PC-9 (cell line): ENCODE measurements at regions not wholly inside any gene's neighbourhood (a gene's known extent, or its start where the extent isn't known, plus 50 kb on each side); places are given as distances from the start of the nearest gene placed in this dataset.

ENCODE experiments used
- BruUV-seq: library from RNA; stranded (reverse); fragments of 400-500 nt; replicated peaks from 2 replicates; lab custom pipeline; 2021; lab: Mats Ljungman, UMichigan
- CTCF ChIA-PET: fragments of 300-600 bp; sonication (Branson Sonifier 250); formaldehyde crosslinking; loops from one replicate; lab custom pipeline; 2022; ENCODE audit warnings: antibody characterized with exemption; lab: Charles Lee
- POLR2A ChIA-PET: fragments of 300-600 bp; sonication (Branson Sonifier 250); formaldehyde crosslinking; loops from one replicate; lab custom pipeline; 2022; ENCODE audit warnings: antibody characterized with exemption; ENCODE audit not compliant: unreplicated experiment; lab: Charles Lee
- DNase-seq, 2 experiments: peaks; one replicate each; pipeline versions ENCODE4 v3.0.0 to v3.0.0-alpha.2; 2015 to 2022; ENCODE audit warnings: mixed read lengths in 1 of 2
- H2AFZ ChIP-seq: fragments of 200-600 bp; sonication (generic); 2 replicates; pipeline ENCODE4 v1.8.1; 2017; ENCODE audit warnings: antibody characterized with exemption
- H3F3A ChIP-seq: fragments of 200-600 bp; sonication (generic); 2 replicates; pipeline ENCODE4 v1.8.1; 2017; ENCODE audit warnings: antibody characterized with exemption, mild to moderate bottlenecking, low read depth; ENCODE audit not compliant: insufficient read depth
- H3K27ac ChIP-seq: fragments of 200-600 bp; sonication (generic); 2 replicates; pipeline ENCODE4 v1.6.1; 2016; ENCODE audit warnings: mixed run types
- H3K27me3 ChIP-seq: fragments of 200-600 bp; sonication (generic); 2 replicates; pipeline ENCODE4 v1.6.1; 2016; ENCODE audit warnings: low read depth, mixed run types; ENCODE audit not compliant: insufficient read depth
- H3K36me3 ChIP-seq: fragments of 200-600 bp; sonication (generic); 2 replicates; pipeline ENCODE4 v1.6.1; 2016; ENCODE audit warnings: low read depth, mixed run types
- H3K4me1 ChIP-seq: fragments of 200-600 bp; sonication (generic); replicated peaks from 2 replicates; pipeline ENCODE4 v1.6.1; 2016; ENCODE audit warnings: mixed run types; ENCODE audit not compliant: insufficient read depth
- H3K4me2 ChIP-seq: fragments of 200-600 bp; sonication (generic); 2 replicates; pipeline ENCODE4 v1.6.1; 2017; ENCODE audit warnings: mixed run types
- H3K4me3 ChIP-seq: fragments of 200-600 bp; sonication (generic); 2 replicates; pipeline ENCODE4 v1.6.1; 2016; ENCODE audit warnings: mixed run types
- H3K79me2 ChIP-seq: fragments of 200-600 bp; sonication (generic); 2 replicates; pipeline ENCODE4 v1.6.1; 2017; ENCODE audit warnings: low read depth, mixed run types
- H3K9me2 ChIP-seq: fragments of 200-600 bp; sonication (generic); 2 replicates; pipeline ENCODE4 v1.8.1; 2017; ENCODE audit warnings: mild to moderate bottlenecking; ENCODE audit not compliant: insufficient read depth
- H3K9me3 ChIP-seq: fragments of 200-600 bp; sonication (generic); 2 replicates; pipeline ENCODE4 v1.8.1; 2016; ENCODE audit warnings: low read depth; ENCODE audit not compliant: insufficient read depth
- H4K20me1 ChIP-seq: fragments of 200-600 bp; sonication (generic); 2 replicates; pipeline ENCODE4 v1.8.1; 2017; ENCODE audit not compliant: insufficient read depth
- CTCF ChIP-seq: fragments of 200-600 bp; sonication (generic); conservative IDR thresholded peaks from 2 replicates; pipeline ENCODE4 v1.6.1; 2017; ENCODE audit warnings: mixed run types, antibody characterized with exemption, mild to moderate bottlenecking, moderate library complexity
- EZH2 ChIP-seq: fragments of 200-600 bp; sonication (generic); IDR thresholded peaks from 2 replicates; pipeline ENCODE4 v1.8.0; 2017; ENCODE audit warnings: antibody characterized with exemption, low read depth
- intact Hi-C: fragments of 100-400 bp; cut with micrococcal nuclease; formaldehyde crosslinking; loops from one replicate; pipeline ENCODE4 v1.10.0; 2022; ENCODE audit not compliant: unreplicated experiment

GRCh38 chr10:65482848-65483247 is 1443.0 kb upstream of the LRRTM3 start:
- no peaks in the 10 kb centered on the region for H3K9me3 ChIP-seq
- no peak for DNase-seq
- no peak overlapping the region for H3K27ac ChIP-seq
- BruUV-seq: no TSS peak
- no peak overlapping the region for H3K4me2 ChIP-seq
- no peaks in the 10 kb centered on the region for H3K4me1 ChIP-seq
- H3F3A ChIP-seq: no peaks in the 10 kb centered on the region
- no peaks in the 10 kb centered on the region for H3K36me3 ChIP-seq
- H3K27me3 ChIP-seq: no peaks in the 10 kb centered on the region
- intact Hi-C loops: no loop called here
- H4K20me1 ChIP-seq: no peaks in the 10 kb centered on the region
- H3K79me2 ChIP-seq: no peaks in the 10 kb centered on the region
- POLR2A ChIA-PET: no interaction called here
- H3K4me3 ChIP-seq: no peak overlapping the region
- H2AFZ ChIP-seq: no peak overlapping the region
- H3K9me2 ChIP-seq: peaks cover 4% of the 10 kb centered on the region; the same call in 1 of the 2 replicates
- TF ChIP-seq EZH2 (no peak), CTCF (no peak)
- CTCF ChIA-PET: no interaction called here

GRCh38 chr10:65491799-65492198 is 1434.0 kb upstream of the LRRTM3 start:
- no peak overlapping the region for H2AFZ ChIP-seq
- ChIA-PET POLR2A (no interaction called here), CTCF (no interaction called here)
- no peaks in the 10 kb centered on the region for H3K79me2 ChIP-seq
- no peak for DNase-seq
- no peaks in the 10 kb centered on the region for H3K27me3 ChIP-seq
- intact Hi-C loops: no loop called here
- no peak overlapping the region for H3K27ac ChIP-seq
- TF ChIP-seq CTCF (no peak), EZH2 (no peak)
- no TSS peak for BruUV-seq
- no peak overlapping the region for H3K4me2 ChIP-seq
- peaks cover 4% of the 10 kb centered on the region; the same call in 1 of the 2 replicates for H3K9me2 ChIP-seq
- no peaks in the 10 kb centered on the region for H3K9me3 ChIP-seq
- H4K20me1 ChIP-seq: no peaks in the 10 kb centered on the region
- no peaks in the 10 kb centered on the region for H3K4me1 ChIP-seq
- no peaks in the 10 kb centered on the region for H3K36me3 ChIP-seq
- no peak overlapping the region for H3K4me3 ChIP-seq
- H3F3A ChIP-seq: no peaks in the 10 kb centered on the region

- Histone ChIP-seq H3K27ac (no peak overlapping the region), H3K4me2 (no peak overlapping the region), H3K79me2 (no peaks in the 10 kb centered on the region), H3F3A (no peaks in the 10 kb centered on the region), H4K20me1 (no peaks in the 10 kb centered on the region), H2AFZ (no peak overlapping the region), H3K9me2 (peaks cover 8% of the 10 kb centered on the region; the same call in 1 of the 2 replicates), H3K4me1 (no peaks in the 10 kb centered on the region), H3K36me3 (no peaks in the 10 kb centered on the region), H3K9me3 (no peaks in the 10 kb centered on the region), H3K4me3 (no peak overlapping the region), H3K27me3 (no peaks in the 10 kb centered on the region)
- DNase-seq: no peak
- ChIA-PET POLR2A (no interaction called here), CTCF (no interaction called here)
- TF ChIP-seq EZH2 (no peak), CTCF (no peak)
- no TSS peak for BruUV-seq
- intact Hi-C loops: no loop called here
Measured at GRCh38 chr10:65496541-65496940, 1429.3 kb upstream of the LRRTM3 start.
